SK-N-SH (cell line): ENCODE measurements at regions not wholly inside any gene's neighbourhood (a gene's known extent, or its start where the extent isn't known, plus 50 kb on each side); places are given as distances from the start of the nearest gene placed in this dataset.

ENCODE experiments used
- CTCF ChIA-PET: fragments of 300-600, 350-600 bp; formaldehyde crosslinking; extraction: SDS; loops from one replicate; lab custom pipeline; 2021; lab: Yijun Ruan, JAX
- POLR2A ChIA-PET: fragments of 350-600 bp; sonication (Branson Sonifier 250); formaldehyde crosslinking; extraction: SDS; loops from one replicate; lab custom pipeline; 2020; ENCODE audit warnings: antibody characterized with exemption, inconsistent platforms; lab: Yijun Ruan, JAX
- DNase-seq: peaks from one replicate; pipeline ENCODE4 v3.0.0; 2012
- H2AFZ ChIP-seq: fragments of 200-600 bp; sonication (generic); 2 replicates; pipeline ENCODE4 v1.8.1; 2016; ENCODE audit warnings: antibody characterized with exemption, mild to moderate bottlenecking, low read depth
- H3F3A ChIP-seq: fragments of 200-600 bp; sonication (generic); replicated peaks from 2 replicates; pipeline ENCODE3; 2016; ENCODE audit warnings: antibody characterized with exemption, mild to moderate bottlenecking; ENCODE audit not compliant: insufficient read depth
- H3K27ac ChIP-seq, 2 experiments: fragments of 200-500 bp in 1 of 2; fragments of 200-600 bp in 1 of 2; sonication (Bioruptor generic) in 1 of 2; sonication (generic), shearing (Covaris generic) in 1 of 2; 2 replicates each; pipeline versions ENCODE4 v1.5.1 to v1.6.1; 2014 to 2016; ENCODE audit warnings: low read depth in 2 of 2, inconsistent platforms in 1 of 2, low read length in 1 of 2, mild to moderate bottlenecking in 1 of 2, mixed read lengths in 1 of 2
- H3K27me3 ChIP-seq: fragments of 200-600 bp; sonication (generic), shearing (Covaris generic); 2 replicates; pipeline ENCODE4 v1.6.1; 2016; ENCODE audit warnings: mixed run types; ENCODE audit not compliant: insufficient read depth
- H3K36me3 ChIP-seq, 2 experiments: fragments of 200-500 bp in 1 of 2; fragments of 200-600 bp in 1 of 2; sonication (Bioruptor generic) in 1 of 2; sonication (generic) in 1 of 2; replicated peaks in 1 of 2; 2 replicates each; pipeline versions ENCODE3 to v1.5.1; 2014 to 2016; ENCODE audit warnings: low read length in 1 of 2, mild to moderate bottlenecking in 1 of 2; ENCODE audit not compliant: insufficient read depth in 2 of 2, control insufficient read depth in 1 of 2
- H3K4me1 ChIP-seq, 2 experiments: fragments of 200-500 bp in 1 of 2; fragments of 200-600 bp in 1 of 2; sonication (Bioruptor generic) in 1 of 2; sonication (generic), shearing (Covaris generic) in 1 of 2; 2 replicates each; pipeline versions ENCODE4 v1.5.1 to v1.6.1; 2014 to 2016; ENCODE audit warnings: low read depth in 1 of 2, low read length in 1 of 2, mixed run types in 1 of 2; ENCODE audit not compliant: insufficient read depth in 2 of 2, control insufficient read depth in 1 of 2
- H3K4me2 ChIP-seq: fragments of 200-600 bp; sonication (generic), shearing (Covaris generic); 2 replicates; pipeline ENCODE4 v1.6.1; 2017; ENCODE audit warnings: mixed run types
- H3K4me3 ChIP-seq, 2 experiments: fragments of 200-500 bp in 1 of 2; fragments of 200-600 bp in 1 of 2; sonication (Bioruptor generic) in 1 of 2; sonication (generic), shearing (Covaris generic) in 1 of 2; 2 replicates each; pipeline versions ENCODE4 v1.5.1 to v1.8.1; 2014 to 2016; ENCODE audit warnings: low read depth in 2 of 2, inconsistent platforms in 1 of 2, low read length in 1 of 2, mild to moderate bottlenecking in 1 of 2, mixed read lengths in 1 of 2, moderate library complexity in 1 of 2
- H3K79me2 ChIP-seq: fragments of 200-600 bp; sonication (generic); 2 replicates; pipeline ENCODE4 v1.8.1; 2017; ENCODE audit warnings: mild to moderate bottlenecking; ENCODE audit not compliant: insufficient read depth
- H3K9ac ChIP-seq: fragments of 200-600 bp; sonication (generic); 2 replicates; pipeline ENCODE4 v1.6.1; 2017; ENCODE audit warnings: mixed run types
- H3K9me2 ChIP-seq: fragments of 200-600 bp; sonication (generic); 2 replicates; pipeline ENCODE4 v1.6.1; 2017; ENCODE audit warnings: mixed run types
- H3K9me3 ChIP-seq: fragments of 200-600 bp; sonication (generic); 2 replicates; pipeline ENCODE4 v1.6.1; 2017; ENCODE audit warnings: mixed run types, mild to moderate bottlenecking, moderate library complexity
- H4K20me1 ChIP-seq: fragments of 200-600 bp; sonication (generic); 2 replicates; pipeline ENCODE4 v1.6.1; 2017; ENCODE audit warnings: mild to moderate bottlenecking, mixed run types; ENCODE audit not compliant: insufficient read depth
- CHD2 ChIP-seq: fragments of 150-350 bp; IDR thresholded peaks from 2 replicates; pipeline ENCODE4 v1.6.1; 2018; ENCODE audit warnings: low read length; ENCODE audit not compliant: partially characterized antibody
- ELF1 ChIP-seq: IDR thresholded peaks from 2 replicates; pipeline ENCODE4 v1.4.0; 2012
- FOSL2 ChIP-seq: IDR thresholded peaks from 2 replicates; pipeline ENCODE4 v1.4.0; 2012; ENCODE audit warnings: low read depth, mild to moderate bottlenecking, moderate library complexity, borderline replicate concordance
- FOXJ3 ChIP-seq: sonication (generic); formaldehyde crosslinking; IDR thresholded peaks from 2 replicates; pipeline ENCODE4 v1.5.1; 2020; ENCODE audit warnings: mild to moderate bottlenecking, missing genetic modification reagents
- FOXM1 ChIP-seq: IDR thresholded peaks from 2 replicates; pipeline ENCODE4 v1.4.0; 2012; ENCODE audit warnings: low read depth, mild to moderate bottlenecking
- IRF3 ChIP-seq: fragments of 150-350 bp; IDR thresholded peaks from 2 replicates; pipeline ENCODE4 v1.6.1; 2016; ENCODE audit warnings: mild to moderate bottlenecking, low read depth, low read length
- MAX ChIP-seq: IDR thresholded peaks from 2 replicates; pipeline ENCODE4 v1.4.0; 2012; ENCODE audit warnings: low read depth
- NFIC ChIP-seq: IDR thresholded peaks from 2 replicates; pipeline ENCODE4 v1.4.0; 2012; ENCODE audit warnings: borderline replicate concordance
- NRF1 ChIP-seq: IDR thresholded peaks from 2 replicates; pipeline ENCODE4 v1.6.1; 2012; ENCODE audit warnings: low read depth, mild to moderate bottlenecking, low read length
- RAD21 ChIP-seq: IDR thresholded peaks from 2 replicates; pipeline ENCODE4 v1.6.1; 2012; ENCODE audit warnings: mild to moderate bottlenecking, low read length
- RCOR1 ChIP-seq: fragments of 150-350 bp; IDR thresholded peaks from 2 replicates; pipeline ENCODE4 v1.6.1; 2017; ENCODE audit warnings: antibody characterized with exemption, low read length
- REST ChIP-seq: IDR thresholded peaks from 2 replicates; pipeline ENCODE4 v1.6.1; 2012; ENCODE audit warnings: mild to moderate bottlenecking, low read depth, low read length, moderate library complexity
- SMC3 ChIP-seq: IDR thresholded peaks from 2 replicates; pipeline ENCODE4 v1.6.1; 2012; ENCODE audit warnings: low read depth, low read length, improper control_type of control experiment
- TAF1 ChIP-seq: IDR thresholded peaks from 2 replicates; pipeline ENCODE4 v1.6.1; 2012; ENCODE audit warnings: low read depth, mild to moderate bottlenecking, low read length, moderate library complexity, borderline replicate concordance
- YY1 ChIP-seq: IDR thresholded peaks from 2 replicates; pipeline ENCODE4 v1.4.0; 2012; ENCODE audit warnings: low read depth, mild to moderate bottlenecking
- whole genome bisulfite sequencing: methylation state at CpG from one replicate; pipeline ENCODE4 v1.1.6; 2017; ENCODE audit warnings: low lambda C conversion rate; 5-methylcytosine and 5-hydroxymethylcytosine counted together
- TF ChIP-seq, protein P1 (sequence below): IDR thresholded peaks from 2 replicates; pipeline ENCODE4 v1.4.0; 2012; ENCODE audit warnings: low read depth, borderline replicate concordance

GRCh38 chr1:166297993-166298392 is 131.2 kb upstream of the FAM78B start:
- Histone ChIP-seq H3F3A (no peaks in the 10 kb centered on the region), H3K9ac (no peak overlapping the region), H3K4me1 (peaks cover 0 to 3% of the 10 kb centered on the region in 2 experiments; a peak in 1 of 4 replicates), H3K79me2 (no peaks in the 10 kb centered on the region), H3K27ac (no peak overlapping the region), H3K27me3 (no peaks in the 10 kb centered on the region), H3K4me2 (no peak overlapping the region), H4K20me1 (no peaks in the 10 kb centered on the region), H3K4me3 (no peak overlapping the region), H3K9me3 (no peaks in the 10 kb centered on the region; the same call in 1 of the 2 replicates), H2AFZ (no peak overlapping the region), H3K36me3 (no peaks in the 10 kb centered on the region), H3K9me2 (no peaks in the 10 kb centered on the region)
- ChIA-PET CTCF (no interaction called here), POLR2A (no interaction called here)
- DNase-seq = no peak
- no peak for TF ChIP-seq ELF1
- WGBS = 0% methylated on average over 1 of the region's 1 CpG

GRCh38 chr1:166300767-166301166 is 134.0 kb upstream of the FAM78B start:
- Histone ChIP-seq H3F3A (no peaks in the 10 kb centered on the region), H3K36me3 (no peaks in the 10 kb centered on the region), H3K27ac (no peak overlapping the region), H4K20me1 (no peaks in the 10 kb centered on the region), H3K4me3 (no peak overlapping the region), H3K27me3 (no peaks in the 10 kb centered on the region), H3K9me3 (no peaks in the 10 kb centered on the region; the same call in 1 of the 2 replicates), H3K9ac (no peak overlapping the region), H3K4me1 (peaks cover 0 to 6% of the 10 kb centered on the region in 2 experiments; a peak in 1 of 4 replicates), H3K9me2 (no peaks in the 10 kb centered on the region), H2AFZ (no peak overlapping the region), H3K79me2 (no peaks in the 10 kb centered on the region), H3K4me2 (no peak overlapping the region)
- WGBS = 37% methylated on average over 4 of the region's 5 CpGs
- CTCF ChIA-PET = no interaction called here
- POLR2A ChIA-PET = no interaction called here
- TF ChIP-seq MAX (no peak), TAF1 (no peak), REST (no peak), FOXM1 (no peak), NFIC (no peak), RCOR1 (no peak), FOSL2 (no peak), RAD21 (no peak), IRF3 (no peak), YY1 (no peak), NRF1 (no peak), SMC3 (no peak), CHD2 (no peak), FOXJ3 (CRISPR knock-in tag) (no peak)
- TF ChIP-seq, protein P1, sequence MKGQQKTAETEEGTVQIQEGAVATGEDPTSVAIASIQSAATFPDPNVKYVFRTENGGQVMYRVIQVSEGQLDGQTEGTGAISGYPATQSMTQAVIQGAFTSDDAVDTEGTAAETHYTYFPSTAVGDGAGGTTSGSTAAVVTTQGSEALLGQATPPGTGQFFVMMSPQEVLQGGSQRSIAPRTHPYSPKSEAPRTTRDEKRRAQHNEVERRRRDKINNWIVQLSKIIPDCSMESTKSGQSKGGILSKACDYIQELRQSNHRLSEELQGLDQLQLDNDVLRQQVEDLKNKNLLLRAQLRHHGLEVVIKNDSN = no peak
- no peak for DNase-seq
